GM10266 (cell line): ENCODE measurements at regions not wholly inside any gene's neighbourhood (a gene's known extent, or its start where the extent isn't known, plus 50 kb on each side); places are given as distances from the start of the nearest gene placed in this dataset.

Experiments
- DNase-seq: peaks from one replicate; pipeline ENCODE4 v3.0.0; 2012; ENCODE audit errors: extremely low spot score
- CTCF ChIP-seq: IDR thresholded peaks from 2 replicates; pipeline ENCODE4 v1.5.1; 2012; ENCODE audit warnings: mild to moderate bottlenecking, low read depth; ENCODE audit not compliant: control insufficient read depth, insufficient read depth; ENCODE audit errors: missing control alignments

DNA sequence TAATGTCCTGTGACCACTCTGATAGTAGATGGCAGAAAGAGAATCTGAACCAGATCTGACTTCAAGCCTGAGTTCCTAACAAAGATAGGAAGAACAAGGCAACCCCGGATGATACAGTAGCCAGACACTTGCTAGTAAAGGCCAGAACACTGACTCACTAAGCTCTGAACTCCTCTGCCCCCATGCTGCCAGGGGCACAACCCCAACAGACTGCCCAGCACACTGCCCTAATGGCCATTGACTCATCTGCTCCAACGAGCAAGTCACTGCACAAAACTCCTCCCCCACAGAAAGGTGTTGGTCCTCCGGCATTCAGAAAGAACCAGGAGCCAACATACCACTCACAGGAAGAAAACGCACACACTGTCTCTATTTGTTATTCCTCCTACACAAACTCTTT, 179.6 kb upstream of the NUDT4 start:
- no peak for TF ChIP-seq CTCF
- DNase-seq = no peak

- no peak for DNase-seq
- TF ChIP-seq CTCF = no peak
These were observed 177.9 kb upstream of the NUDT4 start for GRCh38 chr12:93199831-93200236.

DNA sequence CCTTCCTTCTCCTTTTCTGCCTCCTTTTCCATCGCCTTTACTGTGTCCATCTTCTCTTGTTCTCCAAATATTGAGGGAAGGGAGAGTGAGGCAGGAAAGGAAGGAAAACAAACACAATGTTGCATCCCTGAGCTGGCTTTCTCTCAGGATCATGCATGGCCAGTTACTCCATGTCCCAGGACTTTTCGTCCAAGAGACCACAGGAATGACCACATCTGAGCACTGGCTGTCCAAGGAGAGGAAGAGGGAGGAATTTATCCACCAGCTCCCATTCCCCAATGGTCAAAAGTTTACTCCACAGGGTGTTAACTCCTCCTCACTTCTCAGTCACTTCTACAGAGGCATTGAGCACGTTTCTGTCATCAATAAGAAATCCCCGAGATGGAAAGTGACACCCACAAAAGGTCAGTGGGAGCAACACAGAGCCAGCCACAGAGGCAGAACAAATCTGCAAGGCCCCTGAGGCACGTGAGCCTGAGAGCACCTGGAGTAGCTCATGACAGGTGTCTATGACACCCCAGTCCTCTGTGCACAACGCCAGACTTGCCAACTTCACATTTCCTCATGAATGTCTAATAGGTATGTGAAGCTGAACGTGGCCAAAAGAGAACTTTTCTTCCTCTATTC, 177.3 kb upstream of the NUDT4 start:
- no peak for DNase-seq

DNA sequence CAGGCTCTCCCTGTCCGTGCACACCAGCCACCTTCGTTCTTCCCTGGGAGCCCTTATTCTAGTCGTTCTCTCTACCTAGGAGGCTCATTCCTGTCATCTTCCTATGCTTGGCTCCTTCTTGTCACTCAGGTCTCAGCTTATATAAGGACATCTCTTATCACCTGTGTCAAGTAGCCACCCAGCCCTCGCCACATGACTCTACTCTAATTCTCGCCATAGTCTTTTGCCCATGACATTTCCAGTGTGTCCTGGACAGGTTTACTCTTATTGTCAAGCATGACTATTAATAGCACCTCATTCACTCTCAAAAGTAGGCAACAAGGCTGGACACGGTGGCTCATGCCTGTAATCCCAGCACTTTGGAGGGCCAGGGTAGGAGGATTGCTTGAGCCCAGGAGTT, 175.7 kb upstream of the NUDT4 start:
- no peak for DNase-seq
- TF ChIP-seq CTCF = no peak

More for the DNA sequence above, 177.3 kb upstream of the NUDT4 start:
- no peak for TF ChIP-seq CTCF

GRCh38 chr12:93202688-93203087, 175.0 kb upstream of the NUDT4 start:
- TF ChIP-seq CTCF = no peak
- no peak for DNase-seq

GRCh38 chr12:93203361-93203760, 174.4 kb upstream of the NUDT4 start:
- TF ChIP-seq CTCF = no peak
- DNase-seq = no peak

GRCh38 chr12:93204896-93205295, 172.8 kb upstream of the NUDT4 start:
- no peak for TF ChIP-seq CTCF

More at GRCh38 chr12:93204896-93205295, 172.8 kb upstream of the NUDT4 start:
- no peak for DNase-seq
